GM12865 (cell line): ENCODE measurements at regions not wholly inside any gene's neighbourhood (a gene's known extent, or its start where the extent isn't known, plus 50 kb on each side); places are given as distances from the start of the nearest gene placed in this dataset.
"Not testable (repeated sequence)": the region's sequence is repeated elsewhere in the genome, so short reads cannot be mapped to it uniquely, and the experiment has no call there.

Experiments
- DNase-seq: peaks from one replicate; pipeline ENCODE4 v3.0.0; 2010; ENCODE audit warnings: low read depth
- H3K4me3 ChIP-seq: 2 replicates; pipeline ENCODE4 v1.5.1; 2011; ENCODE audit warnings: mild to moderate bottlenecking, low read depth, low read length, control low read depth
- CTCF ChIP-seq: IDR thresholded peaks from 2 replicates; pipeline ENCODE4 v1.5.1; 2011; ENCODE audit warnings: low read length, control low read depth, low read depth, inconsistent platforms; ENCODE audit not compliant: insufficient read depth; ENCODE audit errors: missing control alignments

GRCh38 chr5:154540600-154540999, 62.6 kb upstream of the HAND1 start:
- no peak for DNase-seq
- TF ChIP-seq CTCF = no peak
- no peak overlapping the region for H3K4me3 ChIP-seq

- DNase-seq = no peak
- no peak overlapping the region for H3K4me3 ChIP-seq
- no peak for TF ChIP-seq CTCF
Observed at GRCh38 chr5:154538492-154538891, 60.5 kb upstream of the HAND1 start.

DNA sequence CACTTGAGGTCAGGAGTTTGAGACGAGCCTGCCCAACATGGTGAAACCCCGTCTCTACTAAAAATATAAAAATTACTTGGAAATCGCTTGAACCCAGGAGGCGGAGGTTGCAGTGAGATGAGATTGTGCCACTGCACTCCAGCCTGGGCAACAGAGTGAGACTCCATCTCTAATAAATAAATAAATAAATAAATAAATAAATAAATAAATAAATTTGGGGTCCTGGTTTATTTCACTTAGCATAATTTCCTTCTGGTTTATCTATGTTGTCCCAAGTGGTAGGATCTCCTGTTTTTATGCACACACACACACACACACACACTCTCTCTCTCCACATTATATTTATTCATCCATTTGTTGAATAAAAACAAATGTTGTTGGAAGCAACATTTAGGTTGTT, 58.4 kb upstream of the HAND1 start:
- H3K4me3 ChIP-seq, DNase-seq: not testable (repeated sequence)

DNA sequence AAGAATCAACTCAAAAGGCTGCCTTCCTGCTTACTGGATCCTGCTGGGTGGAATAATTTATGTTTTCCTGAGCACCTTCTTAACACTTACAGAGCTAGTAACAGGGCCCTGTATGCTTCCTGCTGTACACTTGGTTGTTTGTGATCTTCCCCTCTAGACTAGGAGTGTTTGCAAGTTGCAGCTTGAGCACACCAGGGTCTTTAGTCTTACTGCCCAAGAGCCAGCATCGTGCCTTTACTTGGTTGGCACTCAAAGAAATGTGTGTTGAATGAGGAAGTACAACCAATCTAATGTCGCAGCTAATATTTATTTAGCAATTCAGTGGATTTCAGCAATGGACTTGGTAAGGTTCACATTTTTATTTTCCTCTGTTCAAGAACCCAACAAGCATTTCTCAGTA, 57.5 kb upstream of the HAND1 start:
- DNase-seq = no peak
- no peak overlapping the region for H3K4me3 ChIP-seq
- no peak for TF ChIP-seq CTCF

DNA sequence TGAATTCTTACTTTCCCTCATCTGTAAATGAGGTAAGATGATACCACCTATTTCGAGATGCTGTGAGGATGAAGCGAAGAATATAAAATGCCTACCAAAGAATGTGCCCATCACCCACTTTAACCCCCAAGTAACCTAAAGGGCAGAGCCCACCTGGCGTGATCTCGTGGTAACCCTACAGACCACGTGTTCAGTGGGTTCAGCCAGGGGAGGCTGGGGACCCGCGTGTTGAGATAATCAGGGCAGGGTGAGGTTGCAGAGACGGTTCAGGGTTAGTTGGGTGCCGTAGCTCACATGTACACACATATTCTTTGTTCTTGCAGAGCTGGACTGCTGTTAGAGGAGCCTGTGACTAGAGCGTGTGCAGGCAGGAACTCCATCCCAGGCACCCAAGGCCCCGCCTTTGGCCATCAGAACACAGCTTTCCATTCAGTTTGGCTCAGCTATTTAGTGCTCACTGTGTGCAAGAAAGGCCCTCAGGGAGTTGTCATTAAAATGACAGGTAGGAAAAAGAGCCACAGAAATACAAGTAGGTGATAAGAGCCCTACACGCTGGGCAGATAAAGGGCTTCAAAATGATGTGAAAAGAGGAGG, 56.5 kb upstream of the HAND1 start:
- no peak for TF ChIP-seq CTCF
- no peak for DNase-seq
- no peak overlapping the region for H3K4me3 ChIP-seq

DNA sequence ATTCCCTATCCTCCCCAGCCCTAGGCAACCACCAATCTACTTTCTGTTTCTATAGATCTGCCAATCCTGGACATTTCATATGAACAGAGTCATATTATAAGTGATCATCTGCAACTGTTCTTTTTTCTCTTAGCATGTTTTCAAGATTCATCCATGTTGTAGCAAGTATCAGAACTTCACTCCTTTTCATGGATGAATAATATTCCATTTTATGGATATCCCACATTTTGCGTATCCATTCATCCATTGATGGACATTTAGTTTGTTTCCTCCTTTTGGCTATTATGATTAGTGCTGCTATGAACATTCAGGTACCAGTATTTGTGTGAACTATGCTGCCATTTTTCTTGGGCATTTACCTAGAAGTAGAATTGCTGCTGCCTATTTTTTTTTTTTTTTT, 51.3 kb upstream of the HAND1 start:
- no peak for TF ChIP-seq CTCF
- no peak for DNase-seq
- no peak overlapping the region for H3K4me3 ChIP-seq

DNA sequence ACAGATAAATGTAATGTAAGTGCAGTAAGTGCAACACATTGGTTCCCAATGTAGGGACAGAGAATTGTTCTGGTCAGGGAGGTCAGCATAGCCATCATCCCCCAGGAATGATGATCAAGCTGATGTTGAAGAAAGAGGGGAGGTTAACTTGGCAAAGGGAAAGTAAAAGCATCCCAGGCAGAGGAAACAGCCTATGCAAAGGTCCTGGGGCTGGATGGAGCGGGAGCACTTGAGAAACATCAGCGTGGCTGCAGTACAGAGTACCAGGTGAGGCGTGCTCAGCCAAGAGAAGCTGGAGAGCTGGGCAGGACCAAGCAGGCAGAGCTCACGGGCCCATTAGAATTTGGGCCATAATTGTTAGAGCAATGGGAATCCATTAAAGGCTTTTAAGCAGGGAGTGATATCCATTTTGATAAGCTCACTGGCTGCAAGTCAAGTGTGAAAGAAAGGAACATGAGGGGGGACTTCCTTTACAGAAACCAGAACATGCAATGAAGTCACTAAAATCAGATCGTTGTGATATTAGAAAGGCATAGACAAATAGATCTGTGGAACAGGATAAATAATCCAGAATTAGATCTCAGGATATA, 50.1 kb upstream of the HAND1 start:
- TF ChIP-seq CTCF = no peak
- no peak overlapping the region for H3K4me3 ChIP-seq
- DNase-seq = no peak
